Ammon's horn (tissue), 1 donor: ENCODE measurements at regions not wholly inside any gene's neighbourhood (a gene's known extent, or its start where the extent isn't known, plus 50 kb on each side); places are given as distances from the start of the nearest gene placed in this dataset.
"Not testable (repeated sequence)": the region's sequence is repeated elsewhere in the genome, so short reads cannot be mapped to it uniquely, and the experiment has no call there.

Experiments
- DNase-seq: peaks from one replicate; pipeline ENCODE4 v3.0.0-alpha.2; 2016; ENCODE audit warnings: low spot score

GRCh38 chr6:170193326-170193821, 97.5 kb downstream of the DLL1 start:
- no peak for DNase-seq

- DNase-seq = no peak
Observed at GRCh38 chr6:170192905-170193304, 98.0 kb downstream of the DLL1 start.

- not testable (repeated sequence) for DNase-seq
Observed at GRCh38 chr6:170192101-170192500, 98.8 kb downstream of the DLL1 start.

DNA sequence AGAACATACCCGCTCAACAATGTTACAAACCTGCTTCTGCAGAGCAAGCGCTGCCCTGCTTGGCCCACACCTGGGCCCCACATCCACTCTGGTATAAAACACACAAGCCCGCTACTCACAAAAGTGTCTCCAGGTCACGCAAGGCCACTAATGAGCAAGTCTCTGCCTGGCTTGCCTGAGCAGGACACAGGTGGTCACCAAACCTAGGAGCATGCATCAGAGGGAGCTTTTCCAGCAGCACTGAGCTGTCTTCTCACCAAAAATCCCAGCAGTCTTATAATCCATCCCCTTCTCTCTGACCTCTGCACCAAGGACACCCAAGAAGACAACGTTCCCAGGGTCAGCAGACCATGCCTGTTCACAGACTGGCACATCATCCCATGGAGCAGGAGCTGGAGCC, 100.8 kb downstream of the DLL1 start:
- DNase-seq = no peak

- no peak for DNase-seq
Observed at GRCh38 chr6:170189236-170189635, 101.6 kb downstream of the DLL1 start.

- DNase-seq = no peak
Observed at GRCh38 chr6:170188571-170189001, 102.3 kb downstream of the DLL1 start.

DNA sequence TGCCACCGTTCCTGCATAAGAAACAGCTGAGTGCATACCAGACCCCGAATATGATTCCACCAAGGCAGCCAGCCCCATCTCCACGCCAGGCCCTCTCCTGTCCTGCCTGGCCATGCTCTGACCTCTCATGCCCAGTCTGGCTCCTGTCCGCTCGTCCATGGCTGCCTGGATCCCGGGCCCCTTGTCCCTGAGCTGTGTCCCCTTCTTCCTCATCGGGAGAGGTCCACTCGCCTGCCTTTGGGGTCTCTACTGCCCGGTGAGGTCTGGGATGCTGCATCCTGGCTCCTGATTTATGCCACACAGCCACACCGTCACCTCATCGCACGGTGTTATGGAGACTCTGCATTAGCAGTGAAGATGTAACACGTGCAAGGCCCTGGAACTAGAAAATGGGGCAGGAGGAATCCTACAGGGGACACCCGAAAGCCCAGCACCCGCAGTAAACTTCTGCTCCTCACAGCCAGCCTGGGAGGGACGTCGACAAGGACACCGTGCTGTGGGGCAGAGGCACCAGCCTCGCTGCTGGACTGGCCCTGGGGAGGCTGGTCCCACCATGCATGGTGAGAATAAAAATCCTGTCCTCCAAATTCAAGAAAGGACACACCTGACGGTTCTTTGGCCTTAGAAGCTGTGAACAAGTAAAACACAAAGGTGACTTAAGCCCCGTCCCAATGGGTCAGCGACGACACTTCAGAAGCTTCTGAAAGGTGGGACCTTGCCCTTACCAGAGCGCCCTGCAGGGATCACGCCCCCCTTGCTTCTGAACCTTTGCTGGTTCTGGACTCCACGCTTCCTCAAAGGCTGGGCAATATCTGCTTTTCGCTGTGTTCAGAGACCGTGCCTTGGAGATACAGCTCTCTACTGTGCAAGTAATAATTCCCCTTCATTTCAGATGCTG, 103.0 kb downstream of the DLL1 start:
- no peak for DNase-seq

DNA sequence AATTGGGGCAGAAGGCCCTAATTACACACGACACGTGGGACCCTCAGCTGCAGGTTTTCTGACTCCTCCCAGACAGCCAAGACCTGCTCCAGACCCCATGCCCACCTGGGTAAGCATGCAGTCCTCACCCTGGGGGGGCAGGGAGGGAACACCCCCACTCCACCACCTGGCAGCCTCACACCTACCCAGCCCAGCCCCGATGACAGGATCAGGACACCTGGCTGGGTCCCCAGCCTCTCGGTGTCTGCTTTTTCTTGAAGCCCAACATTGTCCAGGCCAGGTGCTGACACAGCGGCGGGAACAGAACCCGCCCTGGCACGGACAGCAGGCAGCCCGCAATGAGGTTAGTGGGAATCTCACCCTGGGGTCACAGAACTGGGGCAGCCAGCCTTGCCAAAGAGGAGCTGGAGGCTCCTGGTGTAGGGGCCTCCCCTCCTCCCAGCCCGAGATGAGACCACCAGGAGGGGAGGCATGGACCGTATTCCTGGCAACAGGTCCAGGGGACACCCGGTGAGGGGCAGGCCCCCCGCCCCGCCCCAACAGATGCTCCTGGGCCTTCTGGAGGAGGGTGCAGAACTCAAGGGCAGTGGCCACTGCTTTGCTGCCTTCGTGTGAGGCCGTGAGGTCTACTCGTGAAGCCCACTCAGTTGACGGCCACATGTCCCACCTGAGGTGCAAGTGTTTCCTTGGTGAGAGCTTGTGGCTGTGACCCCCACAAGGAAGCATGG, 103.8 kb downstream of the DLL1 start:
- no peak for DNase-seq

GRCh38 chr6:170186006-170186935, 104.6 kb downstream of the DLL1 start:
- DNase-seq = no peak

GRCh38 chr6:170185175-170185978, 105.5 kb downstream of the DLL1 start:
- DNase-seq = no peak

DNA sequence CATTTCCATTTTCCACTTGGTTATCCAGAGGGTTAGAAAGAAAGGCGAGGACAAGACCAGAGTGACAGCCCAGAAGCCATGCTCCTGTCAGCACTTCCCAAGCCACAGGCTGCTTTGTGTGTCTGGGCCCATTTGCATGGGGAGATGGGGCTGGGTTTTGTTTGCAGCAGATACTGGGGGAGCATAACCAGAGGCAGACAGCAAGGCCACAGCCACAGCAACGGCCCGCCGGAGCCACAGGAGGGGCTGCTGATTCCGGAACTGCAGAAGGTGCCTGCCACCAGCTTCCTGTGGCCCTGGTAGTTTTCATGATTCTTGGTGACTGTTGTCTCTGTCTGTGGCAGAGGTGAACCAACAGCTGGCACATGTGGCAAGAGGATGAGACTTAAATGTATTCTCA, 106.6 kb downstream of the DLL1 start:
- DNase-seq = no peak

GRCh38 chr6:170183521-170183920, 107.4 kb downstream of the DLL1 start:
- DNase-seq = no peak

GRCh38 chr6:170182781-170183120, 108.1 kb downstream of the DLL1 start:
- DNase-seq = no peak

DNA sequence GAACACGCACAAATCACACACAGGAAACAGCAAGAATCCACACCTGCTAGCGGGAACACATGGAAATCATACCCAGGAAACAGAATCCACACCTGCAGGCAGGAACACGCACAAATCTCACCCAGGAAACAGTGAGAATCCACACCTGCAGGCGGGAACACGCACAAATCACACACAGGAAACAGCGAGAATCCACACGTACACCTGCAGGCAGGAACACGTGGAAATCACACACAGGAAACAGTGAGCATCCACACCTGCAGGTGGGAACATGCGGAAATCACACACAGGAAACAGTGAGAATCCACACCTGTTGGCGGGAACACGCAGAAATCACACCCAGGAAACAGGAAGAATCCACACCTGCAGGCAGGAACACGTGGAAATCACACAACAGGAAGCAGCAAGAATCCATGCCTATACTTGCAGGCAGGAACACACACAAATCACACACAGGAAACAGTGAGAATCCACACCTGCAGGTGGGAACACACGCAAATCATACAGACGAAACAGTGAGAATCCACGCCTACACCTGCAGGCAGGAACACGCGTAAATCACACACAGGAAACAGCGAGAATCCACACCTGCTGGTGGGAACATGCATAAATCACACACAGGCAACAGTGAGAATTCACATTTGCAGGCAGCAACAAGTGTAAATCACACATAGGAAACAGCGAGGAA, 108.6 kb downstream of the DLL1 start:
- no peak for DNase-seq

DNA sequence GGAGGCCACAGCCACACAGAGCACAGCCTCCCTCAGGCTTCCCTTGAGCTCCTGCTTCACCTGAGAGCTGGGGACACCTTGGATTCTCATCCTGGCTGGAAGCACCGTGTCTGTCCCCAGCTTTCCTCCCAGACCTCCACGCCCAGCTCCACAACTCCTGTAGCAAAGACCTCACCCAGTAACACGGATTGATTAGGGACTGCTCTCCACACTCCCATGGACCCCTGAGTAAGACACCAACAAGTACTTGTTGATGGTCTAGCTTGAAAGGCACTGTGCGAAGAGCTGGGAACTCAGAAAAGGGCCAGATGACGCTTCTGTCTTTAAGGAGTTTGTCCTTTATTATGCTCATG, 109.6 kb downstream of the DLL1 start:
- no peak for DNase-seq

GRCh38 chr6:170180671-170181337, 110.1 kb downstream of the DLL1 start:
- no peak for DNase-seq

DNA sequence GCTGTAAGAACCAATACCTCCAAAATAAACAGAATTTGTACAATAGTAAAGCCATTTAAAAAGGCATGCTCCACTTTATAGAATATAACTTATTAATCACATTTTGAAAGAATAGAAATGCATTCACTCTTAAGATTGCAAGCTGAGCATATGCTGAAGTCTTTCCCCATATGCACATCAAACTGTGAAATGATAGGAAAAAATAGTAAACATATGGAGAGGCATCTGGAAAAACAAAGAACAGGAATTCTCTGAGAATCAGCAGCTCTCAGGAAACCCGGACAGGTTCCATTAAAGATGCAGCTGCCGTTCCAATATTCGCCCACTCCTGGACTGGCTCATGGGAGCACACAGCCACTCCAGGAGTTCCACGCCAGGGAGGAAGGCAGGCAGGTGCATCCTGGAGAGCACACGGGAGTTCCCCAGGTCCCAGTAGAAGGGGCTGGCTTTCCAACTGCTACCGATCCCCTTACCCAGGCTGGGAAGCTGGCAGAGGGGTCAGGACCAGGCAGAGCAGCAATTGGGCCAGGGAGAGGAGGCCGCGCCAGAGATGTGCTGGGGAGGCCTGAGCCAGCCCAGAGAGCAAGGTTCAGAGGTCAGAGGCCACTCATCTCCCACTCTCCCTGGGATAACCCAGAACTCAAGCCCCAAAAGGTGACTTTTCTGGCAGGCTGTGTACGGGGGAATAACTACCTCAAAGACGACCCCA, 111.1 kb downstream of the DLL1 start:
- DNase-seq = no peak

DNA sequence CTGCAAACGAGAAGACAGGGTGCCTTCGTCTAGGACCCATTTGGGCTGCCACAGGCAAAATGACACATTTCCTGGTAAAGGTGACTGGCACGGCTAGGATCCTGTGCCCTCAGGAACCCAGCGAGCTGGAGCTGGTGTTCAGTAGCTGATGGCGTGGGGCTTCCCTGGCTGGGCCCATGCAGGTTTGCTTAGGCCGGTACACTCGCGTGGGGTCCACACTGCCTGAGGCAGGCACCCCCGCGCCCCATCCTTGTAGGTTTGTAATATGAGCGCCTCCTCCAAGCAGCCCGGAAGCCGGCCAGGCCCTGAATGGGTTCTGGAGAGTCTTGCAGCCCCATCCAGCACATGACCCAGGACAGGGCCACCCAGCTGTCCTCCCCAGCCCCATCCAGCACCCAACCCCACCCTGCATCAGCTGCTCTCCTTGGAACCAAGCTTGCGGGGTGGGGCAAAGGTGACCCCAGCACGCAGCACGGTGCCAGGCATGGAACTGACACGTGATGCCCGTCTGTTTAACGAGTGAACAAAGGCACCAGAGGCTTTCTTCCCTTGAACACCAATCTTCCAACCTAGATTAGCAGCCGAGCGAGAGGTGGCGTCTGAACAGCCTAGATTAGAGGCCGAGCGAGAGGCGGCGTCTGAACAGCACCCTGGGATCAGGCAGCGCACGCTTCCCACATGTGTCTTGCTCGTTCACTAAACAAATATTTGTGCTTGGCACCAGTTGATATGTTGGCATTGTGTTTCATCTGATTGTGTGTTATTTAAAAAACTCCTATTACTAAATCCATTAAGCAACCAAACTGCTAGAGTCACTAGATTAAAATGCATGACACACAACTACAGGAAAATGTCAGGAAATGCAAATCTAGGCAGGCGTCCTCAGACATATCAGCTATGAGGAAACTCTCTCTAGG, 112.1 kb downstream of the DLL1 start:
- no peak for DNase-seq
